Gastrocnemius medialis (tissue), 4 donors: ENCODE measurements at regions not wholly inside any gene's neighbourhood (a gene's known extent, or its start where the extent isn't known, plus 50 kb on each side); places are given as distances from the start of the nearest gene placed in this dataset.

Experiments
- ATAC-seq, 2 donors: fragments of 150-250 bp; one replicate each; pipeline ENCODE4 v1.9.1; 2016
- DNase-seq, 2 donors: peaks; one replicate each; pipeline ENCODE4 v3.0.0-alpha.2; 2019
- H3K27ac ChIP-seq, 4 donors: fragments of 200-600 bp; sonication (generic); 1 replicate in 1 of 4; 2 replicates in 3 of 4; pipeline ENCODE4 v1.5.1; 2016 to 2018; ENCODE audit warnings: mild to moderate bottlenecking in 2 of 4, moderate library complexity in 1 of 4
- H3K27me3 ChIP-seq, 3 donors: fragments of 200-600 bp; sonication (generic) in 2 of 3; 1 replicate in 1 of 3; 2 replicates in 2 of 3; pipeline versions ENCODE4 v1.5.1 to v1.6.0; 2016 to 2019; ENCODE audit warnings: mild to moderate bottlenecking in 1 of 3, moderate library complexity in 1 of 3
- H3K36me3 ChIP-seq, 2 donors: fragments of 200-600 bp; sonication (generic) in 1 of 2; one replicate each; pipeline ENCODE4 v1.5.1; 2017 to 2018
- H3K4me1 ChIP-seq, 2 donors: fragments of 200-600 bp; sonication (generic) in 1 of 2; one replicate each; pipeline ENCODE4 v1.5.1; 2016 to 2017; ENCODE audit warnings: mild to moderate bottlenecking in 2 of 2
- H3K4me3 ChIP-seq, 4 donors: fragments of 200-600 bp; sonication (generic) in 3 of 4; 1 replicate in 1 of 4; 2 replicates in 3 of 4; pipeline ENCODE4 v1.5.1; 2016 to 2019; ENCODE audit warnings: mild to moderate bottlenecking in 2 of 4
- H3K9me3 ChIP-seq, 3 donors: fragments of 200-600 bp; sonication (generic) in 2 of 3; 1 replicate in 1 of 3; 2 replicates in 2 of 3; pipeline ENCODE4 v1.5.1; 2016 to 2019
- CTCF ChIP-seq, 5 experiments: fragments of 450-650 bp in 3 of 5; fragments of 200-600 bp in 2 of 5; sonication (generic) in 2 of 5; IDR thresholded peaks in 4 of 5; conservative IDR thresholded peaks in 1 of 5; 1 replicate in 4 of 5; 2 replicates in 1 of 5; pipeline ENCODE4 v1.5.1; 2016 to 2019; ENCODE audit warnings: antibody characterized with exemption in 5 of 5, mild to moderate bottlenecking in 3 of 5, moderate library complexity in 3 of 5
- POLR2A ChIP-seq, 2 donors: fragments of 450-650 bp; IDR thresholded peaks; one replicate each; pipeline ENCODE4 v1.6.1; 2017; ENCODE audit warnings: antibody characterized with exemption in 2 of 2, mild to moderate bottlenecking in 2 of 2, moderate library complexity in 2 of 2
- in situ Hi-C, 4 donors: fragments of 200-750 bp; cut with MboI; loops; one replicate each; pipeline versions ENCODE4 v1.15.0 to v1.8.0; 2017; ENCODE audit warnings: low sequenced_read_pairs in 4 of 4
- intact Hi-C: fragments of 100-400 bp; cut with DNase I; formaldehyde crosslinking; loops from one replicate; pipeline ENCODE4 v1.15.1; 2023; ENCODE audit warnings: low total_unique reads

- H3K9me3 ChIP-seq, result no peaks in the 10 kb centered on the region
- in situ Hi-C loops, result no loop called here
- H3K4me1 ChIP-seq, result no peaks in the 10 kb centered on the region
- ATAC-seq (no peak), DNase-seq (no peak)
- TF ChIP-seq POLR2A (IDR thresholded peaks at IDR 0.05) (no peak), CTCF (IDR thresholded peaks at IDR 0.05 in 4 of 5, conservative IDR thresholded peaks at IDR 0.05 in 1 of 5) (no peak)
- H3K4me3 ChIP-seq, result no peak overlapping the region
- peaks cover 0 to 6% (median 0%) of the 10 kb centered on the region in 3 donors for H3K27me3 ChIP-seq
- H3K36me3 ChIP-seq, result no peaks in the 10 kb centered on the region
- H3K27ac ChIP-seq, result no peak overlapping the region
- intact Hi-C loops, result no loop called here
Measured at GRCh38 chr17:5675625-5676421, 91.5 kb upstream of the NLRP1 start.

DNA sequence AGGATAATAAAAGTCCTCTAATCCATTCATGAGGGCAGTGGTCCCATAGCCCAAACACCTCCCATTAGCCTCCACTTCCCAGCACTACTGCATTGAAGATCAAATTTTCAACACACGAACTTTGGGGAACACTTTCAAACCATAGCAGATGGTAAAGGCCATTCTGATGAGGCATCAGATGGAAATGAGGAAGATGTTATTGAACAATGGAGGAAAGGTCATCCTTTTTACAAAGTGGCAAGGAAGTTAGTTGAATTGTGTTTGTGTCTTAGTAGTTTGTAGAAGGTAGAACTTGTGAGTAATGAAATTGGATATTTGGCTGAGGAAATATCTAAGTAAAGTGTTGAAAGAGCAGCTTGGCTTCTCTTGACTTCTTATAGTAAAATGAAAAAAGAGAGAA, 93.3 kb upstream of the NLRP1 start:
- TF ChIP-seq POLR2A (IDR thresholded peaks at IDR 0.05) (no peak), CTCF (IDR thresholded peaks at IDR 0.05 in 4 of 5, conservative IDR thresholded peaks at IDR 0.05 in 1 of 5) (no peak)
- Histone ChIP-seq H3K4me3 (no peak overlapping the region), H3K4me1 (no peaks in the 10 kb centered on the region), H3K36me3 (no peaks in the 10 kb centered on the region), H3K9me3 (no peaks in the 10 kb centered on the region), H3K27me3 (peaks cover 0 to 5% (median 0%) of the 10 kb centered on the region in 3 donors), H3K27ac (no peak overlapping the region)
- DNase-seq (no peak), ATAC-seq (no peak)
- in situ Hi-C loops, result no loop called here
- intact Hi-C loops, result no loop called here

- in situ Hi-C loops, result no loop called here
Measured at GRCh38 chr17:5678171-5678570, 93.9 kb upstream of the NLRP1 start.

DNA sequence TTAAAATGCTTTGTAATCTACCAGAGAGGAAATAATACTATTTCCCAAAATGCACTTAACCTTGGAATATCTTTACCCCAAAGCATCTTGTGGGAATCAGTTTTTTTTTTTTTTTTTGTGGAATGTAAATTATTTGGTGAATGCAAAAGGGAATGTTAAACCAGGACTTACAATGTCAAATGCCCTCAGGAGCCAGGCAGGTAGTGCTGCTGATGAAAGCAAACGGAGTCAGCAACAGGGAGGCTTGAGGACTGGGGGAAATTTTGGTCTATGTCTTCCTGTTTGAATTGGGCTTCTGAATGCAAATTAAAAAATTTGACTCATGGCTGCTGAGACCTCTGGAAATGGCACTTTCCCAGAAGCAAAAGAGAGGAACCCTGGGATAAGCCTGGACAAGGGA, 96.5 kb upstream of the NLRP1 start:
- no peak for ATAC-seq
- no peak for DNase-seq
- Histone ChIP-seq H3K4me3 (no peak overlapping the region), H3K9me3 (no peaks in the 10 kb centered on the region), H3K27me3 (peaks cover 0 to 5% (median 4%) of the 10 kb centered on the region in 3 donors), H3K27ac (no peak overlapping the region), H3K4me1 (no peaks in the 10 kb centered on the region), H3K36me3 (no peaks in the 10 kb centered on the region)
- no peak for TF ChIP-seq CTCF (IDR thresholded peaks at IDR 0.05 in 4 of 5, conservative IDR thresholded peaks at IDR 0.05 in 1 of 5)
- TF ChIP-seq POLR2A (IDR thresholded peaks at IDR 0.05), result no peak
- in situ Hi-C loops, result no loop called here
- intact Hi-C loops, result no loop called here

More at GRCh38 chr17:5678171-5678570, 93.9 kb upstream of the NLRP1 start:
- Histone ChIP-seq H3K9me3 (no peaks in the 10 kb centered on the region), H3K4me1 (no peaks in the 10 kb centered on the region), H3K27me3 (peaks cover 0 to 5% (median under 1%) of the 10 kb centered on the region in 3 donors), H3K27ac (no peak overlapping the region), H3K4me3 (no peak overlapping the region), H3K36me3 (no peaks in the 10 kb centered on the region)
- DNase-seq (no peak), ATAC-seq (no peak)
- intact Hi-C loops, result no loop called here
- TF ChIP-seq CTCF (IDR thresholded peaks at IDR 0.05 in 4 of 5, conservative IDR thresholded peaks at IDR 0.05 in 1 of 5) (no peak), POLR2A (IDR thresholded peaks at IDR 0.05) (no peak)
